H1 (cell line): ENCODE measurements at regions not wholly inside any gene's neighbourhood (a gene's known extent, or its start where the extent isn't known, plus 50 kb on each side); places are given as distances from the start of the nearest gene placed in this dataset.

ENCODE experiments used
- CTCF ChIA-PET: fragments of 300-600 bp; sonication (Branson Sonifier 250); formaldehyde crosslinking; loops from one replicate; lab custom pipeline; 2021; ENCODE audit not compliant: partially characterized antibody; lab: Charles Lee
- POLR2A ChIA-PET: fragments of 300-600 bp; sonication (Branson Sonifier 250); formaldehyde crosslinking; loops from one replicate; lab custom pipeline; 2021; ENCODE audit warnings: inconsistent platforms; ENCODE audit not compliant: partially characterized antibody; lab: Charles Lee
- DNase-seq, 2 experiments: peaks; one replicate each; pipeline versions ENCODE4 v3.0.0 to v3.0.0-alpha.2; 2010 to 2022; ENCODE audit warnings: low spot score in 2 of 2, low read depth in 1 of 2, mixed read lengths in 1 of 2
- FAIRE-seq: peaks from 2 replicates; lab custom pipeline; 2011; peaks lifted over from hg19 to GRCh38; lab: Jason Lieb, UNC
- H2AFZ ChIP-seq: 2 replicates; pipeline ENCODE4 v1.8.1; 2012; ENCODE audit warnings: low read length, inconsistent platforms
- H2AK5ac ChIP-seq: 2 replicates; pipeline ENCODE4 v1.6.1; 2013; ENCODE audit warnings: low read depth, low read length
- H2BK120ac ChIP-seq: replicated peaks from 2 replicates; pipeline ENCODE3; 2013; ENCODE audit warnings: low read depth, low read length, inconsistent platforms
- H2BK12ac ChIP-seq: 2 replicates; pipeline ENCODE4 v1.6.1; 2013; ENCODE audit warnings: low read depth, low read length
- H2BK15ac ChIP-seq: 2 replicates; pipeline ENCODE4 v1.6.1; 2013; ENCODE audit warnings: low read length
- H2BK20ac ChIP-seq: 2 replicates; pipeline ENCODE4 v1.6.1; 2013; ENCODE audit warnings: low read length
- H2BK5ac ChIP-seq: 2 replicates; pipeline ENCODE4 v1.6.1; 2013; ENCODE audit warnings: low read depth, low read length
- H3K14ac ChIP-seq: 2 replicates; pipeline ENCODE4 v1.6.1; 2013; ENCODE audit warnings: inconsistent platforms; ENCODE audit not compliant: insufficient read length
- H3K18ac ChIP-seq: 2 replicates; pipeline ENCODE4 v1.6.1; 2013; ENCODE audit warnings: low read length; ENCODE audit errors: extremely low read depth
- H3K23ac ChIP-seq: 2 replicates; pipeline ENCODE4 v1.6.1; 2013; ENCODE audit warnings: inconsistent platforms; ENCODE audit not compliant: insufficient read length
- H3K23me2 ChIP-seq: 2 replicates; pipeline ENCODE4 v1.6.1; 2013; ENCODE audit warnings: low read depth, low read length
- H3K27ac ChIP-seq: 2 replicates; pipeline ENCODE4 v1.6.1; 2011; ENCODE audit warnings: low read depth, low read length, inconsistent platforms
- H3K27me3 ChIP-seq, 4 experiments: replicated peaks in 1 of 4; 1 replicate in 1 of 4; 2 replicates in 3 of 4; pipeline versions ENCODE4 v1.6.1 to v1.8.1; 2011 to 2013; ENCODE audit warnings: low read length in 3 of 4, mild to moderate bottlenecking in 3 of 4, inconsistent platforms in 2 of 4, mixed read lengths in 2 of 4, moderate library complexity in 1 of 4; ENCODE audit not compliant: control insufficient read depth in 3 of 4, insufficient read depth in 3 of 4; ENCODE audit errors: extremely low read depth in 1 of 4
- H3K36me3 ChIP-seq, 4 experiments: 2 replicates each; pipeline versions ENCODE4 v1.6.1 to v1.8.1; 2011 to 2013; ENCODE audit warnings: mild to moderate bottlenecking in 4 of 4, low read length in 3 of 4, moderate library complexity in 2 of 4, control low read depth in 1 of 4, inconsistent platforms in 1 of 4; ENCODE audit not compliant: insufficient read depth in 4 of 4, control insufficient read depth in 2 of 4
- H3K4ac ChIP-seq: replicated peaks from 2 replicates; pipeline ENCODE3; 2013; ENCODE audit warnings: low read length, low read depth, mixed read lengths, inconsistent platforms; ENCODE audit not compliant: insufficient read length
- H3K4me1 ChIP-seq, 4 experiments: replicated peaks in 1 of 4; 1 replicate in 1 of 4; 2 replicates in 3 of 4; pipeline versions ENCODE4 v1.6.1 to v1.8.1; 2011 to 2013; ENCODE audit warnings: low read length in 3 of 4, inconsistent platforms in 2 of 4, mixed read lengths in 1 of 4; ENCODE audit not compliant: insufficient read depth in 4 of 4, control insufficient read depth in 3 of 4
- H3K4me2 ChIP-seq, 2 experiments: 2 replicates each; pipeline versions ENCODE4 v1.6.1 to v1.8.1; 2011 to 2013; ENCODE audit warnings: low read depth in 2 of 2, low read length in 2 of 2, control low read depth in 1 of 2, inconsistent platforms in 1 of 2, mild to moderate bottlenecking in 1 of 2; ENCODE audit not compliant: insufficient read depth in 1 of 2
- H3K4me3 ChIP-seq, 4 experiments: fragments of 200-600, 300-600 bp in 1 of 4; sonication (generic), shearing (Covaris generic), sonication (Bioruptor Twin) in 1 of 4; 2 replicates each; pipeline versions ENCODE4 v1.5.1 to v1.8.1; 2011 to 2016; ENCODE audit warnings: low read length in 4 of 4, low read depth in 3 of 4, control low read depth in 2 of 4, inconsistent platforms in 2 of 4, mild to moderate bottlenecking in 2 of 4, mixed read lengths in 1 of 4, moderate library complexity in 1 of 4; ENCODE audit not compliant: insufficient read depth in 2 of 4; ENCODE audit errors: extremely low read depth in 1 of 4
- H3K56ac ChIP-seq: replicated peaks from 2 replicates; pipeline ENCODE3; 2013; ENCODE audit warnings: low read depth, mild to moderate bottlenecking, mixed read lengths, low read length, inconsistent platforms; ENCODE audit not compliant: insufficient read length
- H3K79me1 ChIP-seq: 2 replicates; pipeline ENCODE4 v1.6.1; 2013; ENCODE audit warnings: low read depth, low read length, control low read depth
- H3K79me2 ChIP-seq, 2 experiments: 2 replicates each; pipeline versions ENCODE4 v1.6.1 to v1.8.1; 2012 to 2013; ENCODE audit warnings: low read length in 2 of 2, mild to moderate bottlenecking in 2 of 2, inconsistent platforms in 1 of 2; ENCODE audit not compliant: insufficient read depth in 2 of 2, control insufficient read depth in 1 of 2
- H3K9ac ChIP-seq, 4 experiments: replicated peaks in 1 of 4; 1 replicate in 1 of 4; 2 replicates in 3 of 4; pipeline versions ENCODE4 v1.6.1 to v1.8.1; 2011 to 2013; ENCODE audit warnings: low read depth in 3 of 4, low read length in 3 of 4, control low read depth in 2 of 4, mild to moderate bottlenecking in 2 of 4, moderate library complexity in 2 of 4, inconsistent platforms in 1 of 4; ENCODE audit errors: extremely low read depth in 1 of 4
- H3K9me3 ChIP-seq, 2 experiments: 2 replicates each; pipeline versions ENCODE4 v1.6.1 to v1.8.1; 2012 to 2013; ENCODE audit warnings: mild to moderate bottlenecking in 2 of 2, moderate library complexity in 2 of 2, control low read depth in 1 of 2, inconsistent platforms in 1 of 2, low read depth in 1 of 2, low read length in 1 of 2, mixed read lengths in 1 of 2; ENCODE audit not compliant: insufficient read depth in 2 of 2
- H4K20me1 ChIP-seq, 2 experiments: replicated peaks in 1 of 2; 2 replicates each; pipeline versions ENCODE3 to v1.8.1; 2011 to 2013; ENCODE audit warnings: inconsistent platforms in 2 of 2, low read length in 2 of 2, mild to moderate bottlenecking in 1 of 2; ENCODE audit not compliant: insufficient read depth in 2 of 2, control insufficient read depth in 1 of 2
- H4K5ac ChIP-seq: 2 replicates; pipeline ENCODE4 v1.6.1; 2013; ENCODE audit warnings: low read length, low read depth, mixed read lengths, inconsistent platforms; ENCODE audit not compliant: insufficient read length
- H4K8ac ChIP-seq: 2 replicates; pipeline ENCODE4 v1.8.0; 2013; ENCODE audit warnings: mild to moderate bottlenecking, moderate library complexity, low read length, inconsistent platforms; ENCODE audit not compliant: insufficient read depth; ENCODE audit errors: extremely low read depth
- H4K91ac ChIP-seq: replicated peaks from 2 replicates; pipeline ENCODE3; 2013; ENCODE audit warnings: low read length, mixed read lengths, inconsistent platforms; ENCODE audit not compliant: insufficient read length
- BCL11A ChIP-seq, 2 experiments: IDR thresholded peaks; one replicate each; pipeline ENCODE4 v1.6.1; 2011; ENCODE audit warnings: low read depth in 2 of 2, low read length in 2 of 2, mild to moderate bottlenecking in 2 of 2
- CBX5 ChIP-seq: fragments of 300-800, 300-1000 bp; sonication (generic); IDR thresholded peaks from 2 replicates; pipeline ENCODE4 v1.7.1; 2016; ENCODE audit warnings: antibody characterized with exemption, low read length, low read depth
- CHD2 ChIP-seq: IDR thresholded peaks from 2 replicates; pipeline ENCODE4 v1.6.1; 2012; ENCODE audit warnings: low read length, improper control_type of control experiment
- JUND ChIP-seq: IDR thresholded peaks from 2 replicates; pipeline ENCODE4 v1.6.1; 2011; ENCODE audit warnings: mild to moderate bottlenecking, improper control_type of control experiment, low read length
- RBBP5 ChIP-seq: IDR thresholded peaks from 2 replicates; pipeline ENCODE4 v1.7.1; 2012; ENCODE audit warnings: low read depth, mild to moderate bottlenecking, inconsistent platforms, low read length, moderate library complexity, borderline replicate concordance
- TCF12 ChIP-seq: IDR thresholded peaks from 2 replicates; pipeline ENCODE4 v1.6.1; 2011; ENCODE audit warnings: low read depth, mild to moderate bottlenecking, low read length
- WGBS, 2 experiments: shearing (Covaris generic) in 1 of 2; methylation state at CpG; one replicate each; pipeline versions ENCODE4 v1.1.6 to v1.1.7; 2013 to 2015; ENCODE audit warnings: low lambda C conversion rate in 2 of 2, mixed read lengths in 2 of 2, inconsistent platforms in 1 of 2, low coverage in 1 of 2, missing lambda C conversion rate in 1 of 2; ENCODE audit not compliant: insufficient replicate concordance in 2 of 2, insufficient coverage in 1 of 2, insufficient read length in 1 of 2; ENCODE audit errors: extremely low coverage in 1 of 2, missing lambda C conversion rate in 1 of 2; 5-methylcytosine and 5-hydroxymethylcytosine counted together

- CTCF ChIA-PET, result interaction anchor here (1.0 to 1.3 kb wide), 3 partner anchors 14 to 184 kb away, joined by 3 to 6 read pairs (median 5); no protein-coding TSS in a partner anchor
- Histone ChIP-seq H2AFZ (no peak overlapping the region), H2BK5ac (no peak overlapping the region), H3K79me1 (peaks cover 10% of the 10 kb centered on the region), H3K9me3 (no peaks in the 10 kb centered on the region), H3K23me2 (no peaks in the 10 kb centered on the region), H3K23ac (no peak overlapping the region), H3K4me3 (no peak overlapping the region), H3K27ac (no peak overlapping the region), H2BK120ac (no peak overlapping the region), H4K5ac (no peak overlapping the region), H3K9ac (no peak overlapping the region), H3K27me3 (no peaks in the 10 kb centered on the region), H3K56ac (no peak overlapping the region), H2BK15ac (peak overlapping the region; percentile 67; the same call in 1 of the 2 replicates), H3K4me2 (no peak overlapping the region), H3K4ac (no peak overlapping the region), H2BK12ac (no peak overlapping the region), H3K79me2 (peaks cover 0 to 75% of the 10 kb centered on the region in 2 experiments; a peak in 2 of 4 replicates), H4K8ac (no peak overlapping the region), H4K20me1 (peaks cover 0 to 3% of the 10 kb centered on the region in 2 experiments), H3K36me3 (no peaks in the 10 kb centered on the region; a peak in 1 of 8 replicates), H3K18ac (no peak overlapping the region), H3K4me1 (peaks cover 0 to 3% (median 0%) of the 10 kb centered on the region in 4 experiments; a peak in 3 of 7 replicates), H2BK20ac (no peak overlapping the region), H3K14ac (no peak overlapping the region), H2AK5ac (no peak overlapping the region), H4K91ac (no peak overlapping the region)
- FAIRE-seq (no peak), DNase-seq (no peak)
- POLR2A ChIA-PET, result no interaction called here
- TF ChIP-seq RBBP5, result no peak
- no peak for TF ChIP-seq JUND
- TF ChIP-seq TCF12, result no peak
- TF ChIP-seq CHD2, result no peak
- no peak for TF ChIP-seq CBX5
- no peak for TF ChIP-seq BCL11A (IDR thresholded peaks at IDR 0.05; ENCODE audit: low read depth in 2 of 2, low read length in 2 of 2)
- 89% methylated on average over 2 of the region's 2 CpGs; no CpG with 5 or more reads in 1 of the 2 experiments for WGBS, 2 experiments
Observed at GRCh38 chr9:110087605-110088004, 120.4 kb downstream of the C9orf152 start.
